Neural cell (in vitro differentiated cells): ENCODE measurements at regions not wholly inside any gene's neighbourhood (a gene's known extent, or its start where the extent isn't known, plus 50 kb on each side); places are given as distances from the start of the nearest gene placed in this dataset.

ENCODE experiments used
- H2AFZ ChIP-seq: fragments of 200-600, 300-800 bp; sonication (generic), shearing (Covaris generic); 2 replicates; pipeline ENCODE4 v1.6.0; 2014; ENCODE audit warnings: low read depth, mild to moderate bottlenecking, antibody characterized with exemption, low read length, moderate library complexity
- H3F3A ChIP-seq: fragments of 200-600 bp; shearing (Covaris generic); 2 replicates; pipeline ENCODE4 v1.6.1; 2016; ENCODE audit warnings: mild to moderate bottlenecking, moderate library complexity, mixed read lengths, antibody characterized with exemption, low read length; ENCODE audit not compliant: insufficient read depth, poor library complexity, severe bottlenecking
- H3K27ac ChIP-seq: fragments of 200-600, 300-800 bp; sonication (generic), shearing (Covaris generic); 2 replicates; pipeline ENCODE4 v1.5.1; 2014; ENCODE audit warnings: mild to moderate bottlenecking, low read length, moderate library complexity
- H3K27me3 ChIP-seq: fragments of 300-800, 200-600 bp; sonication (generic), shearing (Covaris generic); 2 replicates; pipeline ENCODE4 v1.6.0; 2014; ENCODE audit warnings: mild to moderate bottlenecking, low read depth, low read length, moderate library complexity; ENCODE audit not compliant: insufficient read depth
- H3K36me3 ChIP-seq: fragments of 300-800, 200-600 bp; sonication (generic), shearing (Covaris generic); 2 replicates; pipeline ENCODE4 v1.5.1; 2014; ENCODE audit warnings: mild to moderate bottlenecking, antibody characterized with exemption, low read length, moderate library complexity; ENCODE audit not compliant: insufficient read depth
- H3K4me2 ChIP-seq: fragments of 300-800, 200-600 bp; sonication (generic), shearing (Covaris generic); 2 replicates; pipeline ENCODE4 v1.6.0; 2014; ENCODE audit warnings: mild to moderate bottlenecking, low read length
- H3K4me3 ChIP-seq: fragments of 300-800, 200-600 bp; sonication (generic), shearing (Covaris generic); 2 replicates; pipeline ENCODE4 v1.5.1; 2014; ENCODE audit warnings: mild to moderate bottlenecking, low read length, moderate library complexity
- H3K79me2 ChIP-seq: fragments of 200-600 bp; shearing (Covaris generic); replicated peaks from 2 replicates; pipeline ENCODE4 v1.6.0; 2014; ENCODE audit warnings: mild to moderate bottlenecking, low read length, moderate library complexity; ENCODE audit not compliant: insufficient read depth
- H3K9ac ChIP-seq: fragments of 300-800, 200-600 bp; sonication (generic), shearing (Covaris generic); 2 replicates; pipeline ENCODE4 v1.6.1; 2016; ENCODE audit warnings: mild to moderate bottlenecking, low read length, mixed read lengths
- H3K9me2 ChIP-seq: fragments of 200-600 bp; shearing (Covaris generic); 2 replicates; pipeline ENCODE4 v1.6.1; 2016; ENCODE audit warnings: mild to moderate bottlenecking, low read length, mixed read lengths; ENCODE audit not compliant: insufficient read depth
- H3K9me3 ChIP-seq: fragments of 200-600, 300-800 bp; sonication (generic), shearing (Covaris generic); 2 replicates; pipeline ENCODE4 v1.6.1; 2016; ENCODE audit warnings: mild to moderate bottlenecking, mixed run types, low read length, moderate library complexity, mixed read lengths
- H4K20me1 ChIP-seq: fragments of 200-600 bp; shearing (Covaris generic); 2 replicates; pipeline ENCODE4 v1.6.1; 2016; ENCODE audit warnings: mild to moderate bottlenecking, mixed run types; ENCODE audit not compliant: insufficient read depth
- CTCF ChIP-seq: fragments of 450-650 bp; IDR thresholded peaks from 2 replicates; pipeline ENCODE4 v1.5.1; 2014; ENCODE audit warnings: antibody characterized with exemption, mild to moderate bottlenecking, moderate library complexity; ENCODE audit not compliant: poor library complexity, severe bottlenecking
- EP300 ChIP-seq: fragments of 450-650 bp; conservative IDR thresholded peaks from 2 replicates; pipeline ENCODE4 v1.6.1; 2014; ENCODE audit warnings: antibody characterized with exemption, mild to moderate bottlenecking, moderate library complexity; ENCODE audit not compliant: poor library complexity, severe bottlenecking
- EZH2 ChIP-seq: fragments of 200-600, 300-800 bp; shearing (Covaris generic), sonication (generic); IDR thresholded peaks from 2 replicates; pipeline ENCODE4 v1.6.1; 2014; ENCODE audit warnings: antibody characterized with exemption, low read length, borderline replicate concordance, mild to moderate bottlenecking; ENCODE audit not compliant: insufficient read depth, poor library complexity, severe bottlenecking
- MXI1 ChIP-seq: fragments of 450-650 bp; conservative IDR thresholded peaks from 2 replicates; pipeline ENCODE4 v1.6.1; 2014; ENCODE audit warnings: antibody characterized with exemption, mild to moderate bottlenecking; ENCODE audit not compliant: poor library complexity, severe bottlenecking
- POLR2AphosphoS5 ChIP-seq: IDR thresholded peaks from 2 replicates; pipeline ENCODE4 v1.6.1; 2012
- RAD21 ChIP-seq: fragments of 450-650 bp; conservative IDR thresholded peaks from 2 replicates; pipeline ENCODE4 v1.6.1; 2014; ENCODE audit warnings: antibody characterized with exemption, mild to moderate bottlenecking, moderate library complexity
- REST ChIP-seq: IDR thresholded peaks from 2 replicates; pipeline ENCODE4 v1.6.1; 2012; ENCODE audit warnings: borderline replicate concordance
- SMC3 ChIP-seq: fragments of 450-650 bp; conservative IDR thresholded peaks from 2 replicates; pipeline ENCODE4 v1.6.1; 2014; ENCODE audit warnings: antibody characterized with exemption, mild to moderate bottlenecking, moderate library complexity; ENCODE audit not compliant: poor library complexity
- TAF1 ChIP-seq: IDR thresholded peaks from 2 replicates; pipeline ENCODE4 v1.6.1; 2012; ENCODE audit warnings: low read depth

- Histone ChIP-seq H3K36me3 (no peaks in the 10 kb centered on the region), H3K9ac (no peak overlapping the region), H3K4me3 (no peak overlapping the region), H3F3A (no peaks in the 10 kb centered on the region), H2AFZ (no peak overlapping the region), H3K27me3 (no peaks in the 10 kb centered on the region), H3K4me2 (no peak overlapping the region), H4K20me1 (no peaks in the 10 kb centered on the region), H3K9me2 (no peaks in the 10 kb centered on the region), H3K27ac (no peak overlapping the region), H3K9me3 (no peaks in the 10 kb centered on the region), H3K79me2 (no peaks in the 10 kb centered on the region)
- TF ChIP-seq SMC3: no peak
- TF ChIP-seq POLR2AphosphoS5: no peak
- no peak for TF ChIP-seq MXI1
- no peak for TF ChIP-seq CTCF
- no peak for TF ChIP-seq REST
- no peak for TF ChIP-seq EZH2
- no peak for TF ChIP-seq TAF1
- no peak for TF ChIP-seq RAD21
- TF ChIP-seq EP300: no peak
Observed at GRCh38 chr11:22989371-22989770, 129.1 kb upstream of the CCDC179 start.

- H3K9me2 ChIP-seq: no peaks in the 10 kb centered on the region
- H3K9ac ChIP-seq: no peak overlapping the region
- no peaks in the 10 kb centered on the region for H3F3A ChIP-seq
- TF ChIP-seq SMC3 (no peak), MXI1 (no peak), EP300 (no peak), REST (no peak), RAD21 (no peak), POLR2AphosphoS5 (no peak)
- H3K27ac ChIP-seq: no peak overlapping the region
- no peaks in the 10 kb centered on the region for H4K20me1 ChIP-seq
- no peaks in the 10 kb centered on the region for H3K36me3 ChIP-seq
- no peak overlapping the region for H2AFZ ChIP-seq
- H3K9me3 ChIP-seq: no peaks in the 10 kb centered on the region
- no peaks in the 10 kb centered on the region for H3K27me3 ChIP-seq
- no peaks in the 10 kb centered on the region for H3K79me2 ChIP-seq
- no peak overlapping the region for H3K4me2 ChIP-seq
- H3K4me3 ChIP-seq: no peak overlapping the region
Observed at GRCh38 chr11:22991196-22991595, 130.9 kb upstream of the CCDC179 start.
